Limb (tissue), 2 donors: ENCODE measurements at regions not wholly inside any gene's neighbourhood (a gene's known extent, or its start where the extent isn't known, plus 50 kb on each side); places are given as distances from the start of the nearest gene placed in this dataset.
A peak's percentile ranks its signal among the peaks of the same experiment; 100 is the strongest.

ENCODE experiments used
- DNase-seq, 2 donors: peaks; one replicate each; pipeline ENCODE4 v3.0.0-alpha.2; 2016; ENCODE audit errors: extremely low spot score in 2 of 2

DNA sequence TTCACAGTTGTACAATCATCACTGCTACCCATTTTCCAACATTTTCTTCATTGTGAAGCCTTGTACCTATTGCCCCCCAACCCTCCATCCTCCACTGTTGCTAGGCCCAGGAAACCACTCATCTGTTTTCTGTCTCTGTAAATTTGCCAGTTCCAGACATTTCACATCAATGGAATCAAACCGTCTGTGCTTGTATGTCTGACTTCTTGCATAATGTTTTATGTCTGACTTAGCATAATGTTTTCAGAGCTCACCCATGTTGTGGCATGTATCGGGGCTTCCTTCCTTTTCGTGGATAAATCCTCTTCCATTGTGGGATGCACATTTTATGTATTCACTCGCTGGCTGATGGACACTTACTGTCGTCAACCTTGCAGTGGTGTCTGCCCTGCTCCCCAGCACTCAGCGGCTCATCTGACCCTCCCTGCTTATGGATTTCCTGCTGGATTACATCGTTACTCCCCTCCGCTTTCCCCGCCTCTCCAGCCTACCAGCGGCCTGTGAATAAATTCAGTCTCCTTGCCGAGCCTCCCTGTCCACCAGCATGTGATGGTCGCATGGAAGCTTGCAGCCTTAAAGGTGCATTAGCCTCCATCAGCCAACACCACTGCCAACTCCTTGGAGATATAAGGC lies 727.6 kb upstream of the TMEM132C start:
- no peak for DNase-seq

DNA sequence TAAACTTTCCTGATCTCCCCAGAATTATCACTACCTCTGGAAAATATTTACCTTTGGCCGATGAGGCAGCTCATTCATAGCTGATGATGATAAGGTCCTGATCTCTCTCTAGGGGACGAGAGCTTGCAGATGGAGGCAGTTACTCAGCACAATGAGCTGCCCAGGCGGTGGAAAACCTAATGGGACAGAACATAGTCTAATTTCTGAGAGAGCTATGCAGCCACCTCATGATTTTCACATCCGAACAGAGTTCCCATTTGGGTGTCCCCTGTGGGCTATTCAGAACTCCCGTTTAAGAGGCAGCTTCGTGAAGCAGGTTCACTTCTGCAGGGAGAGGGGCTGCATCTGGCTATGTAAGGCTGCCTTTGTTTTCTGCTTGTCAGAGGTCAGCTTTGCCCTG lies 724.6 kb upstream of the TMEM132C start:
- no peak for DNase-seq

DNA sequence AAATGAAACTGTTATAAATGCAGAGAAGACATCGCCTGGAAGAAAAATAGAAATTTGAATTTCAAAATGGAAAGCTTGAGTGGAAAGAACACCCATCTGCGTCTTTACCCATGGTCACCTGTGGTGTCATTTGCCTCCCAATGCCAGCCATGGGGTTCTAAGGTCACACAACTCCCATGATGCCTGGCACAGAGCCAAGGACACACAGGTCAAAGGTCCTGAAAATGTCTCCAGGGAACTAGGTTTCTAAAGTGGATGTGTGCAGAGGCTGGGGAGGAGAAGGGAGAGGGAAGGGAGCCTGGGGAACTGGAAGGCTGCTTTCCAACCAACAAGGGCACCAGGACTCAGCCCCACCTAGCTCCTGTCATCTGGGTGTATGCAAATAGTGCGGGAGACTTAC lies 724.0 kb upstream of the TMEM132C start:
- no peak for DNase-seq

DNA sequence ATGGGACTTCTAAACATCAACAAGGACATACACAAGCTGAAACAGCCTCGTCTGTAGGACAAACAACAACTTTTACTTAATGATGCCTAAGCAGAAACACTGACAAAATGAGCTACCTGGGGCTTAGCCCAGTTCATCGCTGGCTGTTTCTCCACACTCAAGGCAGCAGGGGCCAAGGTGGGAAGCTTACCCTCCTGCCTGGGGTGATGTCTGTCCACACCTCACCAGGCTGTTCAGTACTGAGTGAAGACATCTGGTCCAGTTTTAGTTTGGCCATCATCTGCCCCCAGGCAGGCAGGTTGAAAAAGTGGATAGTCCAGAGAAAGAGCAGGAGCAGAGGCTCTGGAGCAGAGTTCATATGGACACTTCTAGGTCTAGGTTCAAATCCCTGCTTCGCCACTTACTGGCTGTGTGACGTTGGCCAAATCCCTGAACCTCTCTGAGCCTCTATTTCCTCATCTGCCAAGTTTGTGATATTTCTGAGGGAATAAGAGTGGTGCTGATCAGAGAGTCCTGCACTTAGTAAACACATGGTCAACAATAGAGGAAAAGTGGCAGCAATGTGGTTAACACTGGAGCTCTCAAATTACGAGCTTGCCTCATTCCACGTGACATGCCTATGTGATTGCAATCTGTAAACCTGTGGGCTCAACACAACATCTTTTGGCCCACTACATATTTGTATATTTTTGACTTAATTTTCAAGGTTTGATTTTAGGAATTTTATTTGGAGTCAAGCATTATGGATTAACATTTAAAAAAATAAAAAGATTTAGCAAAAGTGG lies 720.1 kb upstream of the TMEM132C start:
- no peak for DNase-seq

DNA sequence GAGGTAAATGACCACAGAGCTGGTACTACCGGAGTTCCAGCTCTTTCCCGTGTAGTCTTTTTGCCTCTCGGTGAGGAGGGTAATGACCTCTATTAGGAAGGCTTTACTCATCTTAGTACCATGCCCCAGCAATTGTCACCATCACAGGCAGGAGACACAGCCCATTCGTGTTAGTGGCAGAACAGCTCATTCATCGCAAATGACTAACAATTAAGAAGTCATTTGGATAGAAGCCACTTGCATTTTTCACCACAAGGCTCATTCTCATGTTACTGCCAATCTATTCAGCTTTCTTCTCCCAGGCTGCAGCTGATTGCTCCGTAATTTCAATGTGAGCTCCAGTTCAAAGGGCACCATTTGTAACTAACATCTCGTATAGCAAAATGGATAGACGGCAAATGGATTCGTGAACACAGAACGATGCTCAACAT lies 718.8 kb upstream of the TMEM132C start:
- DNase-seq: no peak

DNA sequence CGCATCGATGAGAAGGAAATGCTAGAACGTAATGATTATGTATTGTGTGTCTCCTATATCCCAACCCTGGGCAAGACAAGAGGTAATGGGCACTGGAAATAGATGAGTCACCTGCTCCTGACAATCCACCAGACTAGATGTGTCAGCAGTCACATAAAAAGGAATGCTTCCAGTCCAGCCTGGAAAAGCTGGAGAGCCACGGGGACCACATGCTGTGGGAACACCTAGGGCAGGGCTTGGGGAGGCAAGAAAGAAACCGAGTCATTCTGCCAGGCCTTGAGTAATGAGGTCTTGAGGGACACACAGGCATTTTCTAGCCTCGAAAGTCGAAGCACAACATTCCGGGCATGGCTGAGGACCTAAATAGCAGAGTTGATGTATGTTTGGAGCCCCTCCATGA lies 716.7 kb upstream of the TMEM132C start:
- no peak for DNase-seq

DNA sequence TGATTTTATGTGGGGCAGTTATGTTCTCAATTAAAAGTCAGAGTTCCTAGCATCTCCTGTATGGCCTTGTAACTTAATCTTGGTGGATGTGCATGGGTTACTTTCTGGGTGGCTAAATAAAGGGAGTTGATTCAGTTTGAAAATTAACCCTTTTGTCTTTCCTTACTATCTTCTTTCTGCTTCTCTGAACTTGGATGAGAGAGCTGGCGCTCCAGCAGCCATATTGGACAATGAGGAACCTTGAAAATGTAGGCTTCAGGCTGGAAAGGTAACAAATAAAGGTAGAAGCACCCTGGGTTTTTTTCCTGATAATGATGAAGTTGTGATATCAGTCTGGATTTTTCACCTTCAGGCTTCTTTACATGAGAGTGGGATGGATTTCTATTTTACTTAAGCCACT lies 714.1 kb upstream of the TMEM132C start:
- no peak for DNase-seq

DNA sequence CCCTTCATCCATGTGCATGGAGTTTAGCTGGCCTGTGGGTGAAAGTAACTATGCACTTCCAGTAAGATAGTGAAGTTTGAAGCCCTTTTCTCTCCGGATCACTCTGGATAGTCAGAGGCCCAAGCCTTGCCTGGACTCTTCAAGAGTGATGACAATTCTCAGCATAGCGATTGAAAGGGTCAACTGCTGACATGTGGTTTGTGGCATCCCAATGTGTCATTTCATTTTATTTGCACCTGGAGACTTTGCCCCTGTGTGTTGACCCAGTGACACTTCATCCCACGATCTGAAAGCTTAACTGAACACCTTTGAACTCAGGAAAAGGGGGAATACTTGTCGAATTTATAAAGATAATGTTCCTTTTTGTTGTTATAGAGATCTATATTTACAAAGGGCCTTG lies 711.9 kb upstream of the TMEM132C start:
- no peak for DNase-seq

DNA sequence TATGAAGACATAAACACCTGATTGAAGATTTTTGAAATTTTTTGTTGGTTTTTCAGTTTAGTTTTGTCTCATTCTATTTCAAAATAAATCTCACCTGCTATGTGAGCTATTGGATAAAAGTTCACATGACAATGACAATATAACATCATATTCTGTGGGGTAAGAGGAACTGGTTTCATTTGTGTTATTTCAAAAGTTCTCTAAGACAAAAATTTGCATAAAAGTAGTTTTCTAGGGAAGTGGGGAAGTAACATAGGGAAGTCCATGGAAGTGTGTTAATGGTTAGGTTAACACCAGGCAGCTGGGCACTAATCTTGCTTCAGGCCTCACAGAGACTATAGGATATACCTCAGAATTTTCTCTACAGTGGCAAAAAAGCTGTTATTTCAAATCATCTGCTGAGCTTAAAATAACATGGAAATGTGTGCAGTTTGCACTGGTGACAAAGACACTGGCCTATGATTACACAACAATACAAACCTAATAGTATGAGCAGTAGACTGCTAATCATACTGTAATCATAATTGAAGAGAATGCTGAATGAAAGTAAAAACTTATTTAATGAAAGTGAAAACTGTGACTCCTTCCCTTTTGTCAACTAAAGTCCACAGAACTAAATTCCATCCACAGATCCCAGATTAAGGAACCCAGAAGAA lies 710.6 kb upstream of the TMEM132C start:
- DNase-seq: no peak

DNA sequence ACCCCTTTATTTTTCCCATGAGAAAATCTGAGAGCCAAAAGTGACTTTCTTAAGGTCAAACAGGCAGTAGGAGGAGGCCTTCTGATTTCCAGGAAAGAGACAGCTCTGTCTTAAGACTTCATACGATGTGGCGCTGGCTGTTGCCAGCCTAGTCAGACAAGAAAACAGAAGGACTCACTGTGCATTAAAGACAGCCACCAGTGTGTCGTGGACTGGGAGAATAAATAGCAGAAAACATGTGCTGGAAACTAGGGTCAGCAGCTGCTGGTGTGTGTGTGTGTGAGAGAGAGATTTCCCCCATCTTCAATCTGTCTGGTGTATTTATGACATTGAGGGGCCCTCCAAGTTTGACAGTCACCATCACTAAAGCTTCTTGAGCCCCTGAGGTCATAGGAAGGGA lies 708.6 kb upstream of the TMEM132C start:
- DNase-seq: no peak

DNA sequence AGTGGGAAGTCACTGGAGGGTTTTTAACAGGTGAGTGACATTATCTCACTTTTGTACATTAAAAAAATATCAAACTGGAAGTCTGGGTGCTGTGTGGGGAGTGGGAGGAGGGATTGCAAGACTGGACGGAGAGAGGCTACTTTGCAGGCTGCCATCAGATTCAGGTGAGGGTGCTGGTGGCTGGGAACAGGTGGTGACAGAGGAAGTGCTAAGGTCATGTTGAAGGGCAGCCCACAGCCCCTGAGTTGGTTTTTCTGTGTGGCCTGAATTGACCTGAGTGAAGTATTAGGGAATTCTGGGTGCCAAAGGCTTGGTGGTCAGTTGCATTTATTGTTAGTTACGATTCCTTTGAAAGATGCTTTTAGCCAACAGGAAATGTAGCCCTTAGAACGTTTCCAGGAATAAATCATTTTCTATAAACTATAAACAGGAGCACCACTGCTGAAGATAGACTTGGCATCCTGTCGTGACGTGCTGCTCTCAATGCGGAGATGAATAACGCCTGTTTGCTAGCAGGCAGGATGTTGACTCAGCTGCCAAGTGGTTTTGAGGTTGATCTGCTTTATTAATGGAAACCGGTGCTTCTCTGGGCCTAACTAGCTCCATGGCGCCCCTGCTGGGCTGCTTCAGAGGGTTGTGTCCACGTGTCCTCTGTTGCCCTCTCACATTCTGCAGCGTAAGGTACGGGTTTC lies 707.5 kb upstream of the TMEM132C start:
- peak; percentile 51 to 58 for DNase-seq

DNA sequence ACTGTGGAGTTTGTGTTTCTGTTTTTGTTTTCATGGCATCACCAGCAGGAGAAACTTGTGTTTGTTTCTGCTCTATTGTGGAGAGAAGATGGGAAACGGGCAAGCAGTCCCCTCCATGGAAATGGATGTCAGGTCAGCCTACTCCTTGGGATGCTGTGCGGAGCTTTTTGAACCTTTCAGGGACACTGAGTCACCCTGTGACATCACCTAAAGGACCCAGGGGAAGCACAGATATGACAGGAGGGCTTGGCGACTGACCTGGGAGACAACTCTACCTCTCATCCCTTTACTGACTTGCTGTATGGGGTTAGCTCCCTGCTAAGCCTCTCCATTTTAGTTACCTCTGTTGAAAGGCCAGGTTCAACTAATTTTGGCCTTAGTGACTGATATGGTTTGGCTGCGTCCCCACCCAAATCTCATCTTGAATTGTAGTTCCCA lies 706.9 kb upstream of the TMEM132C start:
- DNase-seq: no peak

DNA sequence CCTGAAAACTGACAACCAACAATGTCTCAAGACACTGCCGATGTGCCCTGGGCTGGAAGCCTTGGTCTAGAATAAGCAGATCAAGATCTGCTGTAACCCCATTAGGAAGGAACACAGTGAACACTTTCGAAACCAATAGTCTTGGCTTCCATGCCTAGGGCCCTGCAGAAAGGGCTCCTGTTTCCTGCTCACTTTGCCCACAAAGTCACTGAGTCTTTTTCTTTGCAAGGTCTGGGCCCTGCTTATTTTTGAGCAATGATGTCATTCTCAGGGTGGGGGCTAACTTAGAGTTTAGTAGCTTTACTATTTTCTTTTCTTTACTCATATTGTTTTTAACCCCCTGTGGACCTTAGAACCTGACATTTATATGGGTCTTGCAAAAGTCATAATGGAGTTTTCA lies 704.2 kb upstream of the TMEM132C start:
- no peak for DNase-seq

DNA sequence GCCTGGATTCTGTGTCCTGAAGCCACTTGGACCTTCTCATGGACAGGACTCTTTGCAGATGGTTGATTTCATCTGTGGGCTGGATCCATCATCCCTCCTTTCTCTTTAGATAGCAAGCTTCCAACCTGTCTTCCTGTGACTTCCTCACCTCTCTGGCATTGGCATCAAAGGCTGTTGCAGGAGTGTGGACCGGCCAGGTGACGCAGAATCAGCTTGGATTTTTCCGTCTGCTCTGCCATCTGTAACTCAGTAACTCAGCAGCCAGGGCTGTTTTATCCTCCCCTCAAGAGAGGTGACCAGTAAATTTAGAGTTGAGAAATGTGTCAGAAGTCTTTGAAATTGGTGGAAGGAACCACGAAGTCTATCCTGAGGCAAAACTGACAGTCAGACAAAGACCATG lies 701.7 kb upstream of the TMEM132C start:
- DNase-seq: no peak

DNA sequence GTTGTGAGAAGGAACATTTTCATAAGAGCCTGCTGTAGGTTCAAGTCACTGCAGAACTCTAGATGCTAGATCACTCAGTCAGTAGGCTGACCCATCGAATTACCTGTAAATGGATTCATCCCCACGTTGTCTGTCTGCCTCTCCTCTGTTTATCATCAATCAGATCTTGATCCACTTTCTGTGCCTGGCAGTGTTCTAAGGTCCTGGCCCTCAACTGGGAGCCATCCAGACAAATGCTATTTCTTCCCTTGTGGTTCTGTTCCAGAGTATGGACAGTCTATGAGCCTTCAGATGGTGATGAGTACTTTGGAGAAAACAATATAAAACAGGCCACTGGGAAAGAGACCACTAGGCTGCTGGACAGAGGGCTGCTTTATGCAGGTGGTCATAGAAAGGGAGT lies 699.4 kb upstream of the TMEM132C start:
- DNase-seq: no peak

DNA sequence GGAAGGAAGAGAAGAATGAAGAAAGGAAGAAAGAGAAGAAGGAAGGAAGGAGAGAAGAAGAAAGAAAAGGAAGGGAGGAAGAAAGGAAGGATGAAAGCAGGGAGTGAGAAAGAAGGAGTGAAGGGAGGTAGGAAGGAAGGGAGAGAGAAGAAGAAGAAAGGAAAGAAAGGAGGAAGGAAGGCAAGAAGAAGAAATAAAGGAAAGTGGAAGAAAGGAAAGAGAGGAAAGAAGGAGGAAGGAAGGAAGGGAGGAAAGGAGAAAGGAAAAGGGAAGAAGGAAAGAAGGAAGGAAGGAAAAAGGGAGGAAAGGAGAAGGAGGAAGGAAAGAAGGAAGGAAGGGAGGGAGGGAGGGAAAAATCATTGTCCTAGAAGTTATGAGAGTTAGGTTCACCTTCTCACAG lies 696.6 kb upstream of the TMEM132C start:
- DNase-seq: no peak

DNA sequence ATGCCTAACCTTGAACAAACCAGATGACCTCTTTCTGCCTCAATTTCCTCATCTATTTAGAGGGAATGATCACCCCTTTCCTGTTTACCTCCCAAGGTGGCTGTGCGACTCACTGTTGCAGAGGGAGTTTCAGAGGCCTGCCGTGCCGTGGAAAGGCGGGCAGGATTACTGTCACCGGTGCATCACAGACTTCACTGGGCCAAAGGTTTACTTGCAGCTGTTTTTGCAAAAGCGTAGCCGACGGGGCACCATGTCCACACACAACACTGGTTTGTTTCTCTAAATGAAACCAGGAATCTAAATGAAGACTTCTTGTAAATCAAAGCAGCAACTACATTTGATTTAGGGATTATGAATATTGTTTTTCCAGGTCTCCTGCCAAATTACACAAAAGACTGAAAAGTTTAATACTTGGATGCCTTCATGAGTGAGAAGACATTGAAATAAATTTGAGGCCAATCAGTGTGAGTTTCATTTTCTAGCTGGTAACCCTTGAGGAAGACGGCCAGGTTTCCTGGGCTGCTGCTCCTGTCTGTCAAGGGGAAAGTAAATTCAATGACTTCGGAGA lies 696.1 kb upstream of the TMEM132C start:
- no peak for DNase-seq

DNA sequence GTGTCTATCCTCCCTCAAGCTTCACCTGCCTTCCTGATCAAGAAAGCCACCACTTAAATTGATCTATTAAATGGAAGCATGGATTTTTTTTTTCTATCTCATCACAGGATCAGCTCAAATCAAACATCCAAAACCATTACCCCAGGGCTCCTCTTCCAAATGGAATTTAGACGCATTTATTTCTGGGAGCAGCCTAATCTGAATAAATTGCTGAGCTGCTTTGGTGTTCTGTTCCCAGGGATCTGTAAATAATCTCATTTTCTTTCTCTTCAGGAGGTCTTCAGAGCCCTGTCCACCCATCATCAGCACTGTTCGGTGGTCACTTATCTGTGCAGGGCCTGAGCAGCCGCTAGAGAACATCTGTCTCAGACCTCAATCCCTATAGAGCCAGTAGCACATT lies 695.4 kb upstream of the TMEM132C start:
- no peak for DNase-seq

DNA sequence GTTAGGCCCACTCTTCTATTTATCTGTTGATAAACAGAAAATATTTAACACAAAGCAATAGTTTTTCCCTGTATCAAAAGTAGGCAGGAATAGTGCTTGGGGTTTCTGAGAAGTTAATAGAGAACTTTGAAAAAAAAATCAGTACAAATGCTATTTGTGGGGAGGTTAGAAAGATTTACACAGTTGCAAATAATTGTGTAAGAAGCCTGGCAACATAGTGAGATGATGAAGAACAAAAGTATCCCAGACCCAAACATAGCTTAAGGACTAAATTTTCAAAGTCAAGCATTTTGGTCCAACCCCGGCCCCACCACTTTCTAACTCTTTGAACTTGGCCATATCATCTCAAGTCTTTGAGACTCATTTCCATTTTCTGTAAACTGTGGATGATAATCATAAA lies 687.5 kb upstream of the TMEM132C start:
- no peak for DNase-seq

DNA sequence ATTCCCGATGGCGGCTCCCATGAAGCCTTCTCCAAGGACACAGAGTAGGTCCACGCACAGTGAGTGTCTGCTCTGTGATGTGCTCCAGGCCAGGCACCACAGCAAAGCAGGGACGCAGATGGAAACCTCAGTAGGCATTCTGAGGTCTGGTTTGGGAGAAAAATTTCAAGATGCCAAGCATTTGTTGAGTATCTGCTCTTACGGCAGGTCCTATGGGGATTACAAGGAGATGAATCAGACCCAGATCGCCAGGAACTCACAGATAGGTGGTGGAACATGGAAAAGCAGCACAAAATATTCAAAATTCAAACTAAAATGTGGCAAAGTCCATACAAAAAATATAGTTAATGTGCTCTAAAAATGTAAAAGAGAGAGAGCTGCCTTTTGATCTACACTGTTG lies 684.9 kb upstream of the TMEM132C start:
- no peak for DNase-seq

DNA sequence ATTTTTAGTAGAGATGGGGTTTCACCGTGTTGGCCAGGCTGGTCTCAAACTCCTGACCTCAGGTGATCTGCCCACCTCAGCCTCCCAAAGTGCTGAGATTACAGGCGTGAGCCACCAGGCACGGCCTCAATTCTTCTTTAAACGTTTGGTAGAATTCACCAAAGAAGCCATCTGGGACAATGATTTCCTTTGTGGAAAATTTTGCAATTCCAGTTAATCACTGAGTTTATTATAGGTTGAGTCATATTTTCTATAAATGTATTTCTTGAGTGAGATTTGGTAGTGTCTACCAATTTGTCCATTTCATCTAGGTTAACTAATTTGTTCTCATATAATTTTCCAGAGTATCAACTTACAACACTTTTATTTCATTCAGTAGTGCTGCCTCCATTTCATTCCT lies 683.9 kb upstream of the TMEM132C start:
- no peak for DNase-seq

DNA sequence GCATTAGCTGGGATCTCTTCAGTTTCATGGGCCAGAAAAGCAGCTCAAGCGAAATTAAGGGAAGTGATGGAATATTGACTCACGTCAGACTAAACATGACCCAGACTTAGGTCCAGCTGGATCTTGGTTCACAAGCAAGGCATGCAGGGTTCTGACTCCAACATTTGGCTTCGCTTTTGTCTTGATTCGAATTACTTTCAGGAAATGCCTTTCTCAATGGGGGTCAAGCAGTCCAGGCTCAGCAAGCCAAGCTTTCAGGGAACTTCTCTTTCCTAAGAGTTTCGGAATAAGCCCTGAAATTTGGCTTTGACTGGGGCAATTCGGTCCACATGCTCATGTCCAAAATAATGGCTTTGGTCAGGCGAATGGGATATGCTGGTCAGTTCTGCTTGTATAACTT lies 678.7 kb upstream of the TMEM132C start:
- no peak for DNase-seq
